GM10248 (cell line): ENCODE measurements at regions not wholly inside any gene's neighbourhood (a gene's known extent, or its start where the extent isn't known, plus 50 kb on each side); places are given as distances from the start of the nearest gene placed in this dataset.

Experiments used
- CTCF ChIA-PET: fragments of 300-600 bp; sonication (Branson Sonifier 250); formaldehyde crosslinking; extraction: SDS; loops from one replicate; lab custom pipeline; 2021; ENCODE audit warnings: antibody characterized with exemption; lab: Yijun Ruan, JAX
- POLR2A ChIA-PET: fragments of 350-650 bp; sonication (Branson Sonifier 250); formaldehyde crosslinking; extraction: SDS; loops from one replicate; lab custom pipeline; 2020; ENCODE audit warnings: antibody characterized with exemption; lab: Yijun Ruan, JAX
- DNase-seq: peaks from one replicate; pipeline ENCODE4 v3.0.0; 2012; ENCODE audit errors: extremely low spot score
- CTCF ChIP-seq: IDR thresholded peaks from 2 replicates; pipeline ENCODE4 v1.5.1; 2012; ENCODE audit warnings: mild to moderate bottlenecking, low read depth; ENCODE audit errors: extremely low read depth, missing control alignments, control extremely low read depth

GRCh38 chr1:201762381-201762780, 66.6 kb upstream of the IPO9 start:
- no peak for TF ChIP-seq CTCF
- ChIA-PET CTCF (interaction anchor here (1.0 kb wide), 1 partner anchor 11 kb away, joined by 3 read pairs; no protein-coding TSS in a partner anchor), POLR2A (no interaction called here)
- DNase-seq: no peak

GRCh38 chr1:201763455-201764140, 65.4 kb upstream of the IPO9 start:
- ChIA-PET POLR2A (interaction anchor here (0.6 kb wide), 1 partner anchor 156 kb away, joined by 3 read pairs; no protein-coding TSS in a partner anchor), CTCF (interaction anchor here (0.8 to 1.8 kb wide), 5 partner anchors 10 to 54 kb away, joined by 3 to 6 read pairs (median 3); no protein-coding TSS in a partner anchor)
- no peak for TF ChIP-seq CTCF
- DNase-seq: no peak

- CTCF ChIA-PET: interaction anchor here (0.8 to 1.8 kb wide), 4 partner anchors 29 to 55 kb away, joined by 3 to 6 read pairs (median 4); no protein-coding TSS in a partner anchor
- DNase-seq: no peak
- POLR2A ChIA-PET: interaction anchor here (0.6 kb wide), 1 partner anchor 156 kb away, joined by 3 read pairs; no protein-coding TSS in a partner anchor
- TF ChIP-seq CTCF: no peak
Measured at GRCh38 chr1:201764166-201764565, 64.8 kb upstream of the IPO9 start.

GRCh38 chr1:201764579-201764978, 64.4 kb upstream of the IPO9 start:
- DNase-seq: no peak
- TF ChIP-seq CTCF: no peak
- ChIA-PET POLR2A (no interaction called here), CTCF (interaction anchor here (0.8 to 1.8 kb wide), 3 partner anchors 28 to 55 kb away, joined by 3 to 6 read pairs (median 4); no protein-coding TSS in a partner anchor)

- TF ChIP-seq CTCF: no peak
- DNase-seq: no peak
- POLR2A ChIA-PET: no interaction called here
- CTCF ChIA-PET: interaction anchor here (0.9 to 1.5 kb wide), 4 partner anchors 9 to 27 kb away, joined by 3 read pairs; no protein-coding TSS in a partner anchor
Measured at GRCh38 chr1:201766131-201766866, 62.7 kb upstream of the IPO9 start.

- no peak for TF ChIP-seq CTCF
- ChIA-PET POLR2A (no interaction called here), CTCF (interaction anchor here (1.1 to 1.7 kb wide), 2 partner anchors 26 to 31 kb away, joined by 3 read pairs; no protein-coding TSS in a partner anchor)
- no peak for DNase-seq
Measured at GRCh38 chr1:201767339-201767738, 61.6 kb upstream of the IPO9 start.
